DOHH2 (cell line): ENCODE measurements at regions not wholly inside any gene's neighbourhood (a gene's known extent, or its start where the extent isn't known, plus 50 kb on each side); places are given as distances from the start of the nearest gene placed in this dataset.
"Not testable (repeated sequence)": the region's sequence is repeated elsewhere in the genome, so short reads cannot be mapped to it uniquely, and the experiment has no call there.

Experiments
- H3F3A ChIP-seq: fragments of 200-600 bp; sonication (generic), shearing (Covaris generic); 2 replicates; pipeline ENCODE4 v1.6.0; 2016; ENCODE audit warnings: antibody characterized with exemption, mild to moderate bottlenecking; ENCODE audit not compliant: control insufficient read depth, insufficient read depth
- H3K27ac ChIP-seq: fragments of 200-600 bp; sonication (generic); 2 replicates; pipeline ENCODE4 v1.5.1; 2014; ENCODE audit warnings: low read depth, mild to moderate bottlenecking, low read length, moderate library complexity
- H3K27me3 ChIP-seq: fragments of 200-600 bp; sonication (generic); 2 replicates; pipeline ENCODE4 v1.6.1; 2014; ENCODE audit warnings: mild to moderate bottlenecking, low read length, mixed read lengths; ENCODE audit not compliant: control insufficient read depth
- H3K36me3 ChIP-seq: fragments of 200-600 bp; sonication (generic); 2 replicates; pipeline ENCODE4 v1.6.1; 2014; ENCODE audit warnings: mild to moderate bottlenecking, low read length, moderate library complexity, mixed read lengths; ENCODE audit not compliant: control insufficient read depth
- H3K4me1 ChIP-seq: fragments of 200-600 bp; sonication (generic); 2 replicates; pipeline ENCODE4 v1.6.1; 2014; ENCODE audit warnings: mild to moderate bottlenecking, low read length, mixed read lengths; ENCODE audit not compliant: control insufficient read depth
- H3K4me2 ChIP-seq: fragments of 200-600 bp; sonication (generic); 2 replicates; pipeline ENCODE4 v1.6.0; 2014; ENCODE audit warnings: mild to moderate bottlenecking, low read length, moderate library complexity
- H3K4me3 ChIP-seq: fragments of 200-600 bp; sonication (generic); 2 replicates; pipeline ENCODE4 v1.5.1; 2014; ENCODE audit warnings: mild to moderate bottlenecking, low read length, mixed read lengths
- H3K79me2 ChIP-seq: fragments of 200-600 bp; sonication (generic); 2 replicates; pipeline ENCODE4 v1.6.1; 2014; ENCODE audit warnings: mild to moderate bottlenecking, low read length, mixed read lengths; ENCODE audit not compliant: control insufficient read depth
- H3K9me2 ChIP-seq: fragments of 200-600 bp; sonication (generic); replicated peaks from 2 replicates; pipeline ENCODE4 v1.6.1; 2014; ENCODE audit warnings: mild to moderate bottlenecking, low read length, mixed read lengths; ENCODE audit not compliant: control insufficient read depth
- H3K9me3 ChIP-seq: fragments of 200-600 bp; sonication (generic); 2 replicates; pipeline ENCODE4 v1.6.1; 2014; ENCODE audit warnings: antibody characterized with exemption, low read length, mixed read lengths; ENCODE audit not compliant: control insufficient read depth, insufficient read depth
- H4K20me1 ChIP-seq: fragments of 200-600 bp; sonication (generic); 2 replicates; pipeline ENCODE4 v1.6.0; 2014; ENCODE audit warnings: low read depth, mild to moderate bottlenecking, antibody characterized with exemption, low read length, moderate library complexity; ENCODE audit not compliant: control insufficient read depth, insufficient read depth
- CTCF ChIP-seq: fragments of 200-600 bp; sonication (generic); IDR thresholded peaks from one replicate; pipeline ENCODE4 v1.5.1; 2014; ENCODE audit warnings: antibody characterized with exemption, mild to moderate bottlenecking, low read depth, low read length; ENCODE audit not compliant: poor library complexity, severe bottlenecking
- EZH2phosphoT487 ChIP-seq: fragments of 200-600 bp; sonication (generic); IDR thresholded peaks from 2 replicates; pipeline ENCODE4 v1.6.1; 2017; ENCODE audit warnings: borderline replicate concordance, mild to moderate bottlenecking, antibody characterized with exemption, low read length, moderate library complexity, mixed read lengths

DNA sequence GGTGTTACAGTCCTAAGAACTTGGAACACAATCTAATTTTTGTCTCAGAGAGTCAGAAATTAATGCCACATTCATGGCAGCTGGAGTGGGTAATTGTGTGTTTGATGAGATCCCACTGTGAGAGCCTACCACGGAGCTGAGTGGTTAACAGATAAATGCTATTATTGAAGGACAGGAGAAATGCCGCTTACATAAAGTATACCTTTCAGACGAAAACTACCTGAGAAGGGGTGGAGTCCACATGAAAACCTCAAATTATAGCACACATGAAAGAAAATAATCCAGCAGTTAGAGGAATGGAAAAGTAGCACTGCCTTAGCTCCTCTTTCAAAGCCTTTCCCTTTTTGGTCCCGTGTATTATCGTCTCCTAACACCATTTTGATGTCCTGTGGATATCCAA is 133.0 kb downstream of the BACH1 start:
- Histone ChIP-seq H3K9me3 (no peaks in the 10 kb centered on the region), H3K36me3 (no peaks in the 10 kb centered on the region), H3F3A (no peaks in the 10 kb centered on the region), H3K27ac (no peak overlapping the region), H3K4me2 (no peak overlapping the region), H3K79me2 (no peaks in the 10 kb centered on the region), H3K9me2 (no peaks in the 10 kb centered on the region), H3K4me1 (no peaks in the 10 kb centered on the region), H4K20me1 (no peaks in the 10 kb centered on the region), H3K4me3 (no peak overlapping the region), H3K27me3 (no peaks in the 10 kb centered on the region)
- TF ChIP-seq EZH2phosphoT487 (no peak), CTCF (no peak)

DNA sequence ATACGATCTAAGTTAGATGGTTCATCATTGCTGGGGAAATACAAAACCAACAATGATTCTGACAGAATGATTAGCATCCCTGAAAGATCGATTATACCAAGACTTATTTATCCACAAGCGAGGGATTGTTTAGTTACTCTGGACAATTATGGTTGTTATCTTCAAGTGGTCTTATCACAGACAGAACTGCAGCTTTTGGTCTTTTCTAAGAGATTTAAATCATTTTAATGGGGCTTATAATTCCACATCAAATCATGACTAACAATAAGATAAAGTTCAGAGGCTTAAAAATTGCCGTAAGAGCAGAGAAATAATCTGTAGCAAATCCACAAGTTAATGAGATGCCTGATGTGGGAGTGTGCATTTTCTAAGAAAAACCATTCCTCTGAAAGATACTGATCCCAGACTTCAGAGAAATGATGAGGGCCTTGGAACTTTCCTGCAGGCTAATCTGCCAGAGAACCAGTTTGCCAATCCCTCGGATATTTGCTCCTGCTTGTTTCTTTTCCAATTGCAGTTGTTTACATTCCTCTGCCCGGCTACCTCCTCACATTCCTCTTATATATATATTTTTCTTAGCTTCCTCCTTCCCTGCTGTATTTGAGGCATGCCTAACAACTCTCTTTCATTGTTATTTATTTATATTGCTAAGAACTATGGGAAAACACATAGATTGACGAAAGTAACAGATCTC is 134.8 kb downstream of the BACH1 start:
- TF ChIP-seq EZH2phosphoT487: no peak
- no peak for TF ChIP-seq CTCF
- no peak overlapping the region for H3K27ac ChIP-seq
- no peaks in the 10 kb centered on the region for H3K36me3 ChIP-seq
- H3K4me1 ChIP-seq: no peaks in the 10 kb centered on the region
- no peaks in the 10 kb centered on the region for H4K20me1 ChIP-seq
- no peaks in the 10 kb centered on the region for H3F3A ChIP-seq
- H3K9me2 ChIP-seq: no peaks in the 10 kb centered on the region
- no peaks in the 10 kb centered on the region for H3K27me3 ChIP-seq
- no peaks in the 10 kb centered on the region for H3K9me3 ChIP-seq
- no peak overlapping the region for H3K4me2 ChIP-seq
- no peaks in the 10 kb centered on the region for H3K79me2 ChIP-seq
- no peak overlapping the region for H3K4me3 ChIP-seq

DNA sequence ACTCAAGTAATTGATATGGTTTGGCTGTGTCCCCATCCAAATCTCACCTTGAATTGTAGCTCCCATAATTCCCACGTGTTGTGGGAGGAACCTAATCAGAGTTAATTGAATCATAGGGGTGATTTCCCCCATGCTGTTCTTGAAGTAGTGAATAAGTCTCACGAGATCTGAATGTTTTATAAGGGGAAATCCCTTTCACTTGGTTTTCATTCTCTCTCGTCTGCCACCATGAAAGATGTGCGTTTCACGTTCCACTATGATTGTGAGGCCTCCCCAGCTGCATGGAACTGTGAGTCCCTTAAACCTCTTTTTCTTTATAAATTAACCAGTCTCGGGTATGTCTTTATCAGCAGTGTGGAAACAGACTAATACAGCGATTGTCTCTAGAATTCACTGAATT is 135.4 kb downstream of the BACH1 start:
- H3K4me3 ChIP-seq: no peak overlapping the region
- H3K4me1 ChIP-seq: no peaks in the 10 kb centered on the region
- no peak overlapping the region for H3K4me2 ChIP-seq
- TF ChIP-seq EZH2phosphoT487: no peak
- no peaks in the 10 kb centered on the region for H3K36me3 ChIP-seq
- H3K27me3 ChIP-seq: no peaks in the 10 kb centered on the region
- H3K9me3 ChIP-seq: no peaks in the 10 kb centered on the region
- H4K20me1 ChIP-seq: no peaks in the 10 kb centered on the region
- no peaks in the 10 kb centered on the region for H3K79me2 ChIP-seq
- H3K27ac ChIP-seq: no peak overlapping the region
- no peaks in the 10 kb centered on the region for H3K9me2 ChIP-seq
- H3F3A ChIP-seq: no peaks in the 10 kb centered on the region

- H3F3A ChIP-seq, H3K4me1 ChIP-seq, H3K79me2 ChIP-seq, H3K9me3 ChIP-seq, H3K36me3 ChIP-seq, H3K4me3 ChIP-seq, H3K9me2 ChIP-seq, H3K4me2 ChIP-seq, H3K27me3 ChIP-seq, H4K20me1 ChIP-seq, H3K27ac ChIP-seq: not testable (repeated sequence)
These were observed 136.3 kb downstream of the BACH1 start for GRCh38 chr21:29434982-29435381.
